ENCODE measurements at regions not wholly inside any gene's neighbourhood (a gene's known extent, or its start where the extent isn't known, plus 50 kb on each side); places are given as distances from the start of the nearest gene placed in this dataset.

DNA sequence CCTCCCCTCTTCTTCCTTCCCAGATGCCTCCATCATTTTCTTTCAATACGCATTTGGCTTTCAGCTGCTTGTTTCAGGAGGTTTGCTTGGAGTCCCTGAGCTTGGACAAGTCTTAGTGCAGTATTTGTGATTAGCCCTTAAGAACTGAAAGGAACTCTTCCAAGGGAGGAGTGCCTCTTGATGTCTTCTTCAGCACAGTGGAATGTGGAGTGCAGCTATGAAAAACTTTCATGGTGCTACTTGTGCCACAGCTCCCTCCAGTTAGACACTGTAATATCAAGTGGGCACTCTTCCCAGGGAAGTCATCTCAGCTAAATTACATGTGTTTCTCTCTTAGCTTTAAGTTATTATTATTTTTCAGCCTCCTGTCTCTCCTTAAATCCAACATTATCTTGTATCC lies 173.1 kb downstream of the NECTIN3 start:
- Histone ChIP-seq H3K9me3 (ENCODE audit: control insufficient read depth, low read length) (no peaks in the 10 kb centered on the region), H3K4me3 (ENCODE audit: low read length) (no peak overlapping the region), H3K27me3 (ENCODE audit: control insufficient read depth, insufficient read depth) (no peaks in the 10 kb centered on the region), H3K27ac (ENCODE audit: low read length) (no peak overlapping the region), H3K4me1 (ENCODE audit: control insufficient read depth, insufficient read depth, low read length) (no peaks in the 10 kb centered on the region)
- intact Hi-C loops (cut with DNase I) = no loop called here
- ATAC-seq (no peak), DNase-seq (no peak)
- WGBS = 66% methylated on average over 1 of the region's 1 CpG

DNA sequence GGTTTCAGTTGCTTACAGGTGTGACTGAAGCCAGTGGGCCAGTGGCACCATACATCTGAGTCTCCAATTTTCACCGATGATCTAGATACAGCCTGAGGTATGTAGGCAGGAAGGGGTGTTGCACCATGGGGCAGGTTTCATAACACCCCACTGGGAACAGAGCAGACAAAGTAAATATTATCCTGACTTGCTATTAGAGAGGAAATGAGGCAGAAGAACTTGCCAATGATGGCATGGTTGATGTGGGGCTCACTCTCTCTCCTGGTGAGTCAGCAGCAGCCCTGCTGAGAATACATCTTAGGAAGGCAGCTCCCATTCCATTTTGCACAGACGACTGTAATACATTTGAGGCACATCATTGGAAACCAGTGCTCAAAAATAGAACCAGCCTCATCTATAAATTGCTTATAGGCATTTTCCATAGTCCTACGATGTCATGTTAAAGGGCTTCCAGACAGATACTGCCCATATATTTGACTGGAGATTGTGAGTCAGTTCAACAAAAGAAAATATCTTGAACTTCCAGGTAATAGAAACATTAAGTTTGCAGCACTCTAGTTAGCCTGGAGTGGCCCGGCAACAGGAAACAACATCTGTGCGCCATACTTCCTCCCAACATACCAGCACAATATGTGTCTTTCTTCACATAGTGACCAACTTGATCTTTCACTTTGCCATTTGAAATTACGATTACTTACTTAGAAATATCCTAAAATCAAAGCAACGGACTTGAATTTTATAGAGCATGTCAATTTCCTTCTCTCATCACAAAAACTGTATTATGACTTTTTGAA lies 175.5 kb downstream of the NECTIN3 start:
- DNase-seq (no peak), ATAC-seq (no peak)
- Histone ChIP-seq H3K4me3 (ENCODE audit: low read length) (no peak overlapping the region), H3K27me3 (ENCODE audit: control insufficient read depth, insufficient read depth) (no peaks in the 10 kb centered on the region), H3K9me3 (ENCODE audit: control insufficient read depth, low read length) (no peaks in the 10 kb centered on the region), H3K27ac (ENCODE audit: low read length) (no peak overlapping the region), H3K4me1 (ENCODE audit: control insufficient read depth, insufficient read depth, low read length) (no peaks in the 10 kb centered on the region)
- intact Hi-C loops (cut with DNase I) = no loop called here
- WGBS = 82% methylated on average over 7 of the region's 7 CpGs

DNA sequence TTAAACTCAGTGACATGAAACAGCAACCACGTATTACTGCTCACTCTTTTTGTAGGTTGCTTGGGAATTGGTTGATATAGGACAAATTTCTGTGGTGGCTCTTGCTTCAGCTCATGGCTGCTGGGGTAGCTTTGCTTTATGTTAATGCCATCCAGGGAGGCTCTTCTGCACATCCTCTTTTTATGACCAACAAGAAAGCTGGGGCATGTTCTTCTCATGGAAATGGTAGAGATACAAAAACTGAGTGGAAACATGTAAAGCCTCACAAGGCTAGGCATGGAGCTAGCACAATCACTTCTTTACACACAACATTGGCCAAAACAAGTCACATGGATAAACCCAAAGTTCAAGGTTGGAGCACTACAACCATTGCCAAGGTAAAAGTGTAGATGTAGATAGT lies 176.8 kb downstream of the NECTIN3 start:
- no peak overlapping the region for H3K4me3 ChIP-seq (ENCODE audit: low read length)
- ATAC-seq = no peak
- WGBS = 96% methylated on average over 1 of the region's 1 CpG
- H3K4me1 ChIP-seq (ENCODE audit: control insufficient read depth, insufficient read depth, low read length) = no peaks in the 10 kb centered on the region
- intact Hi-C loops (cut with DNase I) = no loop called here
- H3K27ac ChIP-seq (ENCODE audit: low read length) = no peak overlapping the region
- no peak for DNase-seq
- no peaks in the 10 kb centered on the region for H3K27me3 ChIP-seq (ENCODE audit: control insufficient read depth, insufficient read depth)
- no peaks in the 10 kb centered on the region for H3K9me3 ChIP-seq (ENCODE audit: control insufficient read depth, low read length)

DNA sequence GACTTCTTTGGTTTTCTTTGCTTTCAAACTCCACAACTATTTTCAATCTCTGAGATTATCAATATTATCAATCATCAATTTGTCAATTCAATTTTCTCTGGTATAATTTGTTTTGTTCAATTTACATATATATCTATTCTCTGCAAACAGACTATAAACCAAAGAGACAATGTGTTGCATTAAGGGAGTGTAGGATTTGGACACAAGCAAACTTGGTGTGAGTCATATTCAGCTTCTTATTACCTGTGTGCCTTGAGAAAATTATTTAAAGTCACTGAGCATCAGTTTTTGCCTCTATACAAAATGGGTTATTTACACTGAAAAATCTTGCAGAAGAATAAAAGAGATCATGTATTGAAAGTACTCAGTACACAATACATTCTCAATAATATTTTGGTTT lies 177.8 kb downstream of the NECTIN3 start:
- no peaks in the 10 kb centered on the region for H3K4me1 ChIP-seq (ENCODE audit: control insufficient read depth, insufficient read depth, low read length)
- intact Hi-C loops (cut with DNase I) = no loop called here
- DNase-seq = no peak

DNA sequence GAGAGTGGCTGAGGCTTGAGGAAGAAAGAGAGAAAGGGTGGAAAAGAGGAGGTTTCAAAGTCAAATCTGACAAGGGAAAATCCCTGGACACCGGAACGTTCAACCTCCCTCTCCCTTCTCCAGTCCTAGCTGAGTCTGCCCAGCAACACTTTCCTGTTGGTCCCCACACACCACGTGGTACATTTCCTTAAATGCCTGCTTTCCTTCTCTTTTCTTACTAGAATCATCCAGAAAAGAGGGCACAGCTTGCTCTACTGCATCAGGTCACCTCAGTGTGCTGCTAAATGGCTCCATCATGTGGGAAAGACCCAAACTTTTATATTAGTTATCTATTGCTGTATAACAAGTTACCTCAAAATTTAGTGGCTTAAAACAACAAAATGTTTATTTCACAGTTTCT lies 181.2 kb downstream of the NECTIN3 start:
- intact Hi-C loops (cut with DNase I) = no loop called here
- ATAC-seq = peak; percentile 53 to 54
- 16% methylated on average over 3 of the region's 3 CpGs for WGBS
- Histone ChIP-seq H3K9me3 (ENCODE audit: control insufficient read depth, low read length) (no peaks in the 10 kb centered on the region), H3K4me3 (ENCODE audit: low read length) (no peak overlapping the region), H3K27ac (ENCODE audit: low read length) (no peak overlapping the region), H3K4me1 (ENCODE audit: control insufficient read depth, insufficient read depth, low read length) (no peaks in the 10 kb centered on the region), H3K27me3 (ENCODE audit: control insufficient read depth, insufficient read depth) (no peaks in the 10 kb centered on the region)
- DNase-seq = no peak

More for the DNA sequence above, 177.8 kb downstream of the NECTIN3 start:
- H3K27me3 ChIP-seq (ENCODE audit: control insufficient read depth, insufficient read depth) = no peaks in the 10 kb centered on the region
- ATAC-seq = no peak
- no peaks in the 10 kb centered on the region for H3K9me3 ChIP-seq (ENCODE audit: control insufficient read depth, low read length)
- no peak overlapping the region for H3K27ac ChIP-seq (ENCODE audit: low read length)
- H3K4me3 ChIP-seq (ENCODE audit: low read length) = no peak overlapping the region

DNA sequence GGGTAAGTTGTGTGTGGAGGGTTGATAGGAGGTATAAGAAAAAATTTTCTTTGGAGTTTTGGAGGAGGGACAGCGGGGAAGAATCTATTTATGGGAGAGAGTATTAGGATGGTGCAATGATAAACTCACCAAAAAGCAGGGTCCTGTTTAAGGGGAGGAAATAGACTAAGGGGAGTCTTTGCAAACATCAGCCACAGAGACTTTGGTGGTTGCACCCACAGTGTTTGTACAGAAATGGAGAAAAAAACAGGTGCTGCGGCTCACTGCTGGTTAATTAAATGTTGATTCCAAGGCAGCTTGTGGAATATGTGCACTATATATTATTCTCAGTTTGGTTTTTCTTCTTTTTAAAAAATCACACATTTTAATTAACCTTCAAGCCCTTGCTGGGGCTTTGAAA lies 182.1 kb downstream of the NECTIN3 start:
- DNase-seq (no peak), ATAC-seq (no peak)
- Histone ChIP-seq H3K27ac (ENCODE audit: low read length) (no peak overlapping the region), H3K4me3 (ENCODE audit: low read length) (no peak overlapping the region), H3K27me3 (ENCODE audit: control insufficient read depth, insufficient read depth) (no peaks in the 10 kb centered on the region), H3K4me1 (ENCODE audit: control insufficient read depth, insufficient read depth, low read length) (no peaks in the 10 kb centered on the region), H3K9me3 (ENCODE audit: control insufficient read depth, low read length) (no peaks in the 10 kb centered on the region)
- intact Hi-C loops (cut with DNase I) = no loop called here
- WGBS = 91% methylated on average over 2 of the region's 2 CpGs

DNA sequence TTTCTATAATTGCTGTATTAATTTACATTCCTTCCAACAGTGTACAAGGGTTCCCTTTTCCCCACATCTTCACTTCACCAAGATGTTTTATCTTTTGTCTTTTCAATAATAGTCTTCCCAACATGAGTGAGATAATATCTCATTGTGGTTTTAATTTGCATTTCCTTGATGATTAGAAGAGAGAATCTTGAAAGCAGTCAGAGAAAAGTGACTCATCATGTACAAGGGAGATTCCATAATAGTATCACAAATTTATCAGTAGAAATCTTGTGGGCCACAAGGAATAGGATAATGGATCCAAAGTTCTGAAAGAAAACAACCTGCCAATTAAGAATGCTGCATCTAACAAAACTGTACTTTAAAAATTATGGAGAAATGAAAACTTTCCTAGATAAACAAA lies 189.3 kb downstream of the NECTIN3 start:
- ATAC-seq (no peak), DNase-seq (no peak)
- no peak overlapping the region for H3K4me3 ChIP-seq (ENCODE audit: low read length)
- H3K27ac ChIP-seq (ENCODE audit: low read length) = no peak overlapping the region
- no peaks in the 10 kb centered on the region for H3K4me1 ChIP-seq (ENCODE audit: control insufficient read depth, insufficient read depth, low read length)
- no peaks in the 10 kb centered on the region for H3K27me3 ChIP-seq (ENCODE audit: control insufficient read depth, insufficient read depth)
- no peaks in the 10 kb centered on the region for H3K9me3 ChIP-seq (ENCODE audit: control insufficient read depth, low read length)
- intact Hi-C loops (cut with DNase I) = no loop called here

DNA sequence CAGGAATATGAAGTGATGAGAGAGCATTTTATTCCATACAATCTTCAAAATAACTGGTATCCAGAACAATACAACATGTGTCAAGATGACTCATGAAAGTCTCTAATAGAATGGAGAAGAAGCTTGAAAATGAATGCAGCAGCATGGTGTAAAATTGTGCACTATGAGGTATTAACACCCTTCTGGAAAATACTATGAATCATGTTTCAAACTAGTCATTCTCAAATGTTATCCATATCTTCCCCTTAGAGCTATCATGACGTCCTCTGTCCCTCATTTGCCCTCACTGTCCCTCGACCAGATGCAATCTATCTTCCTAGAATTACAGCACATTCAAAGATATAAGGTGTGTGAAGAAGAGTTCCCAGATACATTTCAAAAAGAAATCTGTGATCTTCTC lies 198.2 kb downstream of the NECTIN3 start:
- no peaks in the 10 kb centered on the region for H3K4me1 ChIP-seq (ENCODE audit: control insufficient read depth, insufficient read depth, low read length)
- no peak overlapping the region for H3K27ac ChIP-seq (ENCODE audit: low read length)
- no peak overlapping the region for H3K4me3 ChIP-seq (ENCODE audit: low read length)
- ATAC-seq (no peak), DNase-seq (no peak)
- H3K9me3 ChIP-seq (ENCODE audit: control insufficient read depth, low read length) = no peaks in the 10 kb centered on the region
- intact Hi-C loops (cut with DNase I) = no loop called here
- WGBS = 30% methylated on average over 2 of the region's 2 CpGs
- H3K27me3 ChIP-seq (ENCODE audit: control insufficient read depth, insufficient read depth) = no peaks in the 10 kb centered on the region

DNA sequence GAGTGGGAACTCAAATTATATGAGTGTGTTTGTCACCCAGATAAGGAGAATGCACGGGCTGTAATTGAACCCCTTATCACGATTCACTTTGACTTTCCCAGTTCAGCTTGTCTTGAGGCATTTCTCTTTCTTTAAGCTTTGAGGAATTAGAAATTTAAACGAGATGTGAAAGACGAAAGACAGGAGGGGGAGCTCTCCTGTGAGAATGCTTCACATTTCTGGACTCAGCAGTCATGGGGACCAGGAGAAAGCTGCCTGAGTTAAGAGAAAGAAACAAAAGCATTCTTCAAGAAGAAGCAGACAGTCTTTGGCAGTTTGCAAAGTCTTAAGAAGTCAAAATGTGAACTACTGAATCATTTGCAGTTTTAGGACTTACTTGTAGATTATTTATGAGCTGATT lies 205.6 kb downstream of the NECTIN3 start:
- DNase-seq (no peak), ATAC-seq (no peak)
- Histone ChIP-seq H3K9me3 (ENCODE audit: control insufficient read depth, low read length) (no peaks in the 10 kb centered on the region), H3K27me3 (ENCODE audit: control insufficient read depth, insufficient read depth) (no peaks in the 10 kb centered on the region), H3K27ac (ENCODE audit: low read length) (no peak overlapping the region), H3K4me1 (ENCODE audit: control insufficient read depth, insufficient read depth, low read length) (no peaks in the 10 kb centered on the region), H3K4me3 (ENCODE audit: low read length) (no peak overlapping the region)
- 11% methylated on average over 4 of the region's 4 CpGs for WGBS
- intact Hi-C loops (cut with DNase I) = no loop called here

DNA sequence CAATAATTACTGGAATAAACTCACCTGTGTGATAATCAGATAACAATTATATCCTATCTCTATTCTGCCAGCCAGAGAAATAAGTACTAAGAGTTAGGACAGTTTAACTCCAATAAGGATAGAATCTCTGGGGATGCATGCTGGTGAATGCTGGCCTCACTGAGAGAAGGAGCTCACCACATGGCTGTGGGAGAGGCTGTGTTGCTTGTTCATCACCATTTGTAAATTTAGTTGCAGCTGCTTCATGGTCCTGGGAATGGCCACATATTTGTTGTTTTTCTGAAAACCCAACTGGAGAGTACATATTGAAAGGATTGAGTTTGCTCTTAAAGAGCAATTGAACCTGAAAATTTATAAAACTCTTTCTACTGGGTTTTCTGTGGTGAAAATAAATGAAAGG lies 207.3 kb downstream of the NECTIN3 start:
- no peak overlapping the region for H3K4me3 ChIP-seq (ENCODE audit: low read length)
- no peaks in the 10 kb centered on the region for H3K4me1 ChIP-seq (ENCODE audit: control insufficient read depth, insufficient read depth, low read length)
- DNase-seq = no peak
- no peak for ATAC-seq
- H3K27me3 ChIP-seq (ENCODE audit: control insufficient read depth, insufficient read depth) = no peaks in the 10 kb centered on the region
- H3K9me3 ChIP-seq (ENCODE audit: control insufficient read depth, low read length) = no peaks in the 10 kb centered on the region
- intact Hi-C loops (cut with DNase I) = no loop called here
- H3K27ac ChIP-seq (ENCODE audit: low read length) = no peak overlapping the region

DNA sequence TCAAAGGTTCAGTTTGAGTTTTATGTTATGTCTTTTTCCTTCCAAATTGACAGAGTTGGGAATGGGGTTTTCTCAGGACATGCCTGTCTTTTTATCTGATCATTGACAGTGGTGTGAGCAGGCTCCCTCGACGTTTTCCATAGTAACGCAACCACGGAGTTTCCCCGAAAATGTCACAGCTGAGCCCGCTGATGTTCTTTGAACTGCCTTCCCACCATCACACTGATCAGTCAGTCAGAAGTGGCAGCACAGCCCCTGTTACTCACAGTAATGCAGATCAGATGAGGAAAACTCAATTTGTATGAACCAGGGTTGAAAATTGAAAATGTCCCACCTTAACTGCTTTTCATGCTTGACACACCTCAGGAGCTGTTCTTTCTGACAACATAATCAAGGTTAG lies 210.4 kb downstream of the NECTIN3 start:
- intact Hi-C loops (cut with DNase I) = no loop called here
- Histone ChIP-seq H3K27ac (ENCODE audit: low read length) (no peak overlapping the region), H3K9me3 (ENCODE audit: control insufficient read depth, low read length) (no peaks in the 10 kb centered on the region), H3K27me3 (ENCODE audit: control insufficient read depth, insufficient read depth) (no peaks in the 10 kb centered on the region), H3K4me3 (ENCODE audit: low read length) (no peak overlapping the region), H3K4me1 (ENCODE audit: control insufficient read depth, insufficient read depth, low read length) (no peaks in the 10 kb centered on the region)
- ATAC-seq (no peak), DNase-seq (no peak)
- WGBS = 65% methylated on average over 6 of the region's 6 CpGs

DNA sequence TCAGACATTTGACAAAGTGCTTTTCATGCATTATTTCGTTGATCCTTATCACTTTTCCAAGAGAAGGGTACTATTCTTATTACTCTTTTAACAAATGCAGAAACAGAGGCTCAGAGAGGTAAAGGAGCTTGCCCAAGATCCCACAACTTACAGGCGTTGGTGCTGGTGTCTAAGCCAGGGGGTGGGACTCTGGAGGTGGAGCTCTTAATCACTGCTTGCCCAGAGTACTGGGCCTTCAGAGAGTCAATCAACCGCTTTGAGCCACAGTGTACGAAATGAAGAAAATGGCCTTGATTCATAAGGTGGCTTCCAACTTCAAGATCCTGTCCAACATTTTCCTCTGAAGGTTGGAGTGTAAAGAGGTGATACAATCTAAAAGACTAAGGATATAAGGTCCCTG lies 211.5 kb downstream of the NECTIN3 start:
- Histone ChIP-seq H3K4me3 (ENCODE audit: low read length) (no peak overlapping the region), H3K27me3 (ENCODE audit: control insufficient read depth, insufficient read depth) (no peaks in the 10 kb centered on the region), H3K27ac (ENCODE audit: low read length) (no peak overlapping the region), H3K4me1 (ENCODE audit: control insufficient read depth, insufficient read depth, low read length) (no peaks in the 10 kb centered on the region), H3K9me3 (ENCODE audit: control insufficient read depth, low read length) (no peaks in the 10 kb centered on the region)
- intact Hi-C loops (cut with DNase I) = no loop called here
- ATAC-seq (no peak), DNase-seq (no peak)
- WGBS = 68% methylated on average over 4 of the region's 4 CpGs
